Fibroblast of lung (primary cell): ENCODE measurements at regions not wholly inside any gene's neighbourhood (a gene's known extent, or its start where the extent isn't known, plus 50 kb on each side); places are given as distances from the start of the nearest gene placed in this dataset.

Source experiments
- DNase-seq, 2 donors: peaks; one replicate each; pipeline versions ENCODE4 v3.0.0 to v3.0.0-alpha.2; 2010; ENCODE audit warnings: low read depth in 2 of 2
- H2AFZ ChIP-seq: 2 replicates; pipeline ENCODE4 v1.5.1; 2012; ENCODE audit warnings: low read length, control low read depth, inconsistent platforms
- H3K27ac ChIP-seq: 2 replicates; pipeline ENCODE4 v1.5.1; 2011; ENCODE audit warnings: low read length, control low read depth; ENCODE audit not compliant: insufficient read depth
- H3K27me3 ChIP-seq: 2 replicates; pipeline ENCODE4 v1.5.1; 2011; ENCODE audit warnings: mild to moderate bottlenecking, low read length; ENCODE audit not compliant: control insufficient read depth, insufficient read depth
- H3K36me3 ChIP-seq: 2 replicates; pipeline ENCODE4 v1.5.1; 2011; ENCODE audit warnings: low read length; ENCODE audit not compliant: control insufficient read depth, insufficient read depth
- H3K4me1 ChIP-seq: 2 replicates; pipeline ENCODE4 v1.5.1; 2011; ENCODE audit warnings: low read length; ENCODE audit not compliant: control insufficient read depth, insufficient read depth; ENCODE audit errors: extremely low read depth
- H3K4me2 ChIP-seq: 2 replicates; pipeline ENCODE4 v1.5.1; 2011; ENCODE audit warnings: low read length, control low read depth; ENCODE audit not compliant: insufficient read depth; ENCODE audit errors: extremely low read depth
- H3K4me3 ChIP-seq, 4 experiments: fragments of 200-600 bp in 1 of 4; sonication (generic) in 1 of 4; replicated peaks in 1 of 4; 2 replicates each; pipeline ENCODE4 v1.5.1; 2011 to 2016; ENCODE audit warnings: low read length in 4 of 4, low read depth in 3 of 4, mild to moderate bottlenecking in 3 of 4, control low read depth in 2 of 4, inconsistent platforms in 1 of 4, mixed read lengths in 1 of 4; ENCODE audit not compliant: insufficient read depth in 1 of 4; ENCODE audit errors: control extremely low read depth in 1 of 4
- H3K79me2 ChIP-seq: 2 replicates; pipeline ENCODE4 v1.5.1; 2012; ENCODE audit warnings: mild to moderate bottlenecking, low read length, inconsistent platforms; ENCODE audit not compliant: control insufficient read depth, insufficient read depth
- H3K9ac ChIP-seq: 2 replicates; pipeline ENCODE4 v1.5.1; 2011; ENCODE audit warnings: mild to moderate bottlenecking, low read length, control low read depth; ENCODE audit not compliant: insufficient read depth
- H3K9me3 ChIP-seq: 2 replicates; pipeline ENCODE4 v1.5.1; 2012; ENCODE audit warnings: low read depth, low read length; ENCODE audit not compliant: control insufficient read depth, insufficient read depth
- H4K20me1 ChIP-seq: 2 replicates; pipeline ENCODE4 v1.5.1; 2011; ENCODE audit warnings: low read length; ENCODE audit not compliant: control insufficient read depth, insufficient read depth; ENCODE audit errors: extremely low read depth
- CTCF ChIP-seq, 2 donors: IDR thresholded peaks in 1 of 2; conservative IDR thresholded peaks in 1 of 2; 1 replicate in 1 of 2; 2 replicates in 1 of 2; pipeline ENCODE4 v1.5.1; 2011 to 2012; ENCODE audit warnings: low read length in 2 of 2, control low read depth in 1 of 2, inconsistent platforms in 1 of 2, low read depth in 1 of 2, mild to moderate bottlenecking in 1 of 2
- EZH2 ChIP-seq: IDR thresholded peaks from 2 replicates; pipeline ENCODE4 v1.5.1; 2012; ENCODE audit warnings: low read length, control low read depth, mild to moderate bottlenecking; ENCODE audit errors: missing control alignments

- DNase-seq = peak; percentile 18 to 82
- H3K36me3 ChIP-seq = no peaks in the 10 kb centered on the region
- H4K20me1 ChIP-seq = no peaks in the 10 kb centered on the region
- H3K27me3 ChIP-seq = no peaks in the 10 kb centered on the region
- H3K79me2 ChIP-seq = no peaks in the 10 kb centered on the region
- no peak overlapping the region for H2AFZ ChIP-seq
- H3K9me3 ChIP-seq = no peaks in the 10 kb centered on the region
- no peak overlapping the region for H3K9ac ChIP-seq
- TF ChIP-seq EZH2 (no peak), CTCF (conservative IDR thresholded peaks at IDR 0.05 in 1 of 2, IDR thresholded peaks at IDR 0.05 in 1 of 2; ENCODE audit: low read depth in 1 of 2, low read length in 2 of 2) (no peak)
- no peaks in the 10 kb centered on the region for H3K4me1 ChIP-seq
- no peak overlapping the region for H3K4me2 ChIP-seq
- H3K27ac ChIP-seq = no peak overlapping the region
- no peak overlapping the region for H3K4me3 ChIP-seq
These were observed 228.7 kb downstream of the CHRM2 start for GRCh38 chr7:137097111-137097510.

- Histone ChIP-seq H3K79me2 (no peaks in the 10 kb centered on the region), H3K36me3 (no peaks in the 10 kb centered on the region), H2AFZ (no peak overlapping the region), H3K27me3 (no peaks in the 10 kb centered on the region), H3K9ac (no peak overlapping the region), H3K9me3 (no peaks in the 10 kb centered on the region), H3K4me1 (no peaks in the 10 kb centered on the region), H3K27ac (no peak overlapping the region), H3K4me2 (no peak overlapping the region), H4K20me1 (no peaks in the 10 kb centered on the region), H3K4me3 (no peak overlapping the region)
- TF ChIP-seq EZH2 (no peak), CTCF (conservative IDR thresholded peaks at IDR 0.05 in 1 of 2, IDR thresholded peaks at IDR 0.05 in 1 of 2; ENCODE audit: low read depth in 1 of 2, low read length in 2 of 2) (no peak)
- peak; percentile 17 to 76 for DNase-seq
These were observed 228.2 kb downstream of the CHRM2 start for GRCh38 chr7:137096607-137097006.

GRCh38 chr7:137093198-137093597, 224.7 kb downstream of the CHRM2 start:
- H3K27me3 ChIP-seq = no peaks in the 10 kb centered on the region
- no peaks in the 10 kb centered on the region for H3K79me2 ChIP-seq
- H3K27ac ChIP-seq = no peak overlapping the region
- no peak overlapping the region for H3K4me3 ChIP-seq
- H3K9me3 ChIP-seq = no peaks in the 10 kb centered on the region
- TF ChIP-seq CTCF (conservative IDR thresholded peaks at IDR 0.05 in 1 of 2, IDR thresholded peaks at IDR 0.05 in 1 of 2; ENCODE audit: low read depth in 1 of 2, low read length in 2 of 2) (no peak), EZH2 (no peak)
- no peak overlapping the region for H3K4me2 ChIP-seq
- no peaks in the 10 kb centered on the region for H3K4me1 ChIP-seq
- no peak overlapping the region for H2AFZ ChIP-seq
- H3K9ac ChIP-seq = no peak overlapping the region
- H3K36me3 ChIP-seq = no peaks in the 10 kb centered on the region
- no peaks in the 10 kb centered on the region for H4K20me1 ChIP-seq
- no peak for DNase-seq
